PC-9 (cell line): ENCODE measurements at regions not wholly inside any gene's neighbourhood (a gene's known extent, or its start where the extent isn't known, plus 50 kb on each side); places are given as distances from the start of the nearest gene placed in this dataset.

Source experiments
- BruUV-seq: library from RNA; stranded (reverse); fragments of 400-500 nt; replicated peaks from 2 replicates; lab custom pipeline; 2021; lab: Mats Ljungman, UMichigan
- CTCF ChIA-PET: fragments of 300-600 bp; sonication (Branson Sonifier 250); formaldehyde crosslinking; loops from one replicate; lab custom pipeline; 2022; ENCODE audit warnings: antibody characterized with exemption; lab: Charles Lee
- POLR2A ChIA-PET: fragments of 300-600 bp; sonication (Branson Sonifier 250); formaldehyde crosslinking; loops from one replicate; lab custom pipeline; 2022; ENCODE audit warnings: antibody characterized with exemption; ENCODE audit not compliant: unreplicated experiment; lab: Charles Lee
- DNase-seq, 2 experiments: peaks; one replicate each; pipeline versions ENCODE4 v3.0.0 to v3.0.0-alpha.2; 2015 to 2022; ENCODE audit warnings: mixed read lengths in 1 of 2
- H2AFZ ChIP-seq: fragments of 200-600 bp; sonication (generic); 2 replicates; pipeline ENCODE4 v1.8.1; 2017; ENCODE audit warnings: antibody characterized with exemption
- H3F3A ChIP-seq: fragments of 200-600 bp; sonication (generic); 2 replicates; pipeline ENCODE4 v1.8.1; 2017; ENCODE audit warnings: antibody characterized with exemption, mild to moderate bottlenecking, low read depth; ENCODE audit not compliant: insufficient read depth
- H3K27ac ChIP-seq: fragments of 200-600 bp; sonication (generic); 2 replicates; pipeline ENCODE4 v1.6.1; 2016; ENCODE audit warnings: mixed run types
- H3K27me3 ChIP-seq: fragments of 200-600 bp; sonication (generic); 2 replicates; pipeline ENCODE4 v1.6.1; 2016; ENCODE audit warnings: low read depth, mixed run types; ENCODE audit not compliant: insufficient read depth
- H3K36me3 ChIP-seq: fragments of 200-600 bp; sonication (generic); 2 replicates; pipeline ENCODE4 v1.6.1; 2016; ENCODE audit warnings: low read depth, mixed run types
- H3K4me1 ChIP-seq: fragments of 200-600 bp; sonication (generic); replicated peaks from 2 replicates; pipeline ENCODE4 v1.6.1; 2016; ENCODE audit warnings: mixed run types; ENCODE audit not compliant: insufficient read depth
- H3K4me2 ChIP-seq: fragments of 200-600 bp; sonication (generic); 2 replicates; pipeline ENCODE4 v1.6.1; 2017; ENCODE audit warnings: mixed run types
- H3K4me3 ChIP-seq: fragments of 200-600 bp; sonication (generic); 2 replicates; pipeline ENCODE4 v1.6.1; 2016; ENCODE audit warnings: mixed run types
- H3K79me2 ChIP-seq: fragments of 200-600 bp; sonication (generic); 2 replicates; pipeline ENCODE4 v1.6.1; 2017; ENCODE audit warnings: low read depth, mixed run types
- H3K9me2 ChIP-seq: fragments of 200-600 bp; sonication (generic); 2 replicates; pipeline ENCODE4 v1.8.1; 2017; ENCODE audit warnings: mild to moderate bottlenecking; ENCODE audit not compliant: insufficient read depth
- H3K9me3 ChIP-seq: fragments of 200-600 bp; sonication (generic); 2 replicates; pipeline ENCODE4 v1.8.1; 2016; ENCODE audit warnings: low read depth; ENCODE audit not compliant: insufficient read depth
- H4K20me1 ChIP-seq: fragments of 200-600 bp; sonication (generic); 2 replicates; pipeline ENCODE4 v1.8.1; 2017; ENCODE audit not compliant: insufficient read depth
- EZH2 ChIP-seq: fragments of 200-600 bp; sonication (generic); IDR thresholded peaks from 2 replicates; pipeline ENCODE4 v1.8.0; 2017; ENCODE audit warnings: antibody characterized with exemption, low read depth
- intact Hi-C: fragments of 100-400 bp; cut with micrococcal nuclease; formaldehyde crosslinking; loops from one replicate; pipeline ENCODE4 v1.10.0; 2022; ENCODE audit not compliant: unreplicated experiment
- TF ChIP-seq, protein P1 (sequence below): fragments of 200-600 bp; sonication (generic); conservative IDR thresholded peaks from 2 replicates; pipeline ENCODE4 v1.6.1; 2017; ENCODE audit warnings: mixed run types, antibody characterized with exemption, mild to moderate bottlenecking, moderate library complexity

DNA sequence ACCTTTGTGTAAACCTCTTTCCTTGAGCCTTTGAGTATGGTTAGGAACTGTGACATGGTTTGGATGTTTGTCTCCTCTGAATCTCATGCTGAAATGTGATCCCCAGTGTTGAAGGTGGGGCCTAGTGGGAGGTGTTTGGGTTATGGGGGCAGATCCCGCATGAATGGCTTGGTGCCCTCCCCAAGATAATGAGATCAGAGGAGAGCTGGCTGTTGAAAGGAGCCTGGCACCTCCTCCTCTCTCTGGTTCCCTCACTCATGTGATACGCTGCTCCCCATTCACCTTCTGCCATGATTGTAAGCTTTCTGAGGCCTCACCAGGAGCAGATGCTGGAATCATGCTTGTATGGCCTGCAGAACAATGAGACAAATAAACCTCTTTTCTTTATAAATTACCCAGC is 1110.2 kb downstream of the CDH11 start:
- BruUV-seq = no TSS peak
- Histone ChIP-seq H3K36me3 (no peaks in the 10 kb centered on the region), H2AFZ (no peak overlapping the region), H3F3A (no peaks in the 10 kb centered on the region), H3K27me3 (peaks cover 4% of the 10 kb centered on the region; the same call in 1 of the 2 replicates), H4K20me1 (no peaks in the 10 kb centered on the region), H3K4me1 (no peaks in the 10 kb centered on the region), H3K27ac (no peak overlapping the region), H3K79me2 (no peaks in the 10 kb centered on the region), H3K9me2 (no peaks in the 10 kb centered on the region), H3K4me2 (no peak overlapping the region), H3K9me3 (no peaks in the 10 kb centered on the region), H3K4me3 (no peak overlapping the region)
- TF ChIP-seq, protein P1, sequence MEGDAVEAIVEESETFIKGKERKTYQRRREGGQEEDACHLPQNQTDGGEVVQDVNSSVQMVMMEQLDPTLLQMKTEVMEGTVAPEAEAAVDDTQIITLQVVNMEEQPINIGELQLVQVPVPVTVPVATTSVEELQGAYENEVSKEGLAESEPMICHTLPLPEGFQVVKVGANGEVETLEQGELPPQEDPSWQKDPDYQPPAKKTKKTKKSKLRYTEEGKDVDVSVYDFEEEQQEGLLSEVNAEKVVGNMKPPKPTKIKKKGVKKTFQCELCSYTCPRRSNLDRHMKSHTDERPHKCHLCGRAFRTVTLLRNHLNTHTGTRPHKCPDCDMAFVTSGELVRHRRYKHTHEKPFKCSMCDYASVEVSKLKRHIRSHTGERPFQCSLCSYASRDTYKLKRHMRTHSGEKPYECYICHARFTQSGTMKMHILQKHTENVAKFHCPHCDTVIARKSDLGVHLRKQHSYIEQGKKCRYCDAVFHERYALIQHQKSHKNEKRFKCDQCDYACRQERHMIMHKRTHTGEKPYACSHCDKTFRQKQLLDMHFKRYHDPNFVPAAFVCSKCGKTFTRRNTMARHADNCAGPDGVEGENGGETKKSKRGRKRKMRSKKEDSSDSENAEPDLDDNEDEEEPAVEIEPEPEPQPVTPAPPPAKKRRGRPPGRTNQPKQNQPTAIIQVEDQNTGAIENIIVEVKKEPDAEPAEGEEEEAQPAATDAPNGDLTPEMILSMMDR = no peak
- TF ChIP-seq EZH2 = no peak
- DNase-seq = no peak
- ChIA-PET POLR2A (no interaction called here), CTCF (no interaction called here)
- intact Hi-C loops = no loop called here

DNA sequence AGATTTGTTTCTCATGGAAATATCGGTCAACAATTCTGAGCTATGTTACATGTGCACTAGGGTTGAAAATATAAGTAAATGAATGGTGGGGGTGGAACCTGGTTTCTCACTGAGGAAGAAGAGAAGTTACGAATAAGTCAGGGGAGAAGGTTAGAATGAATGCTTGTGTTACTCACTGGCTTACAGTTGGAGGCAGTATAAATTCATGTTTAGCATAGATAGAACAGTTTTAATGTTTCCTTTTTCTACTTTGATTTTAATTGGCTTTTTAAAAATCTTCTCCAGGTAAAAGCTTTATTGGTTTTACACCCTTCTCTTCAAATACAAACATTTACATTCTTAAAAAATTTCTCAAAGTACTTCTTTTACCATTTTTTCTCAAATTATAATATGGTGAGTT is 1113.7 kb downstream of the CDH11 start:
- TF ChIP-seq, protein P1 = no peak
- TF ChIP-seq EZH2 = no peak
- H3K4me1 ChIP-seq = no peaks in the 10 kb centered on the region
- intact Hi-C loops = no loop called here
- no peak overlapping the region for H3K4me2 ChIP-seq
- no peak overlapping the region for H3K4me3 ChIP-seq
- no peaks in the 10 kb centered on the region for H3K9me3 ChIP-seq
- DNase-seq = no peak
- H3K27ac ChIP-seq = no peak overlapping the region
- no peaks in the 10 kb centered on the region for H3K9me2 ChIP-seq
- no peaks in the 10 kb centered on the region for H3K79me2 ChIP-seq
- no peaks in the 10 kb centered on the region for H4K20me1 ChIP-seq
- no TSS peak for BruUV-seq
- ChIA-PET CTCF (no interaction called here), POLR2A (no interaction called here)
- H2AFZ ChIP-seq = no peak overlapping the region
- peaks cover 4% of the 10 kb centered on the region; the same call in 1 of the 2 replicates for H3K27me3 ChIP-seq
- H3K36me3 ChIP-seq = no peaks in the 10 kb centered on the region
- no peaks in the 10 kb centered on the region for H3F3A ChIP-seq

DNA sequence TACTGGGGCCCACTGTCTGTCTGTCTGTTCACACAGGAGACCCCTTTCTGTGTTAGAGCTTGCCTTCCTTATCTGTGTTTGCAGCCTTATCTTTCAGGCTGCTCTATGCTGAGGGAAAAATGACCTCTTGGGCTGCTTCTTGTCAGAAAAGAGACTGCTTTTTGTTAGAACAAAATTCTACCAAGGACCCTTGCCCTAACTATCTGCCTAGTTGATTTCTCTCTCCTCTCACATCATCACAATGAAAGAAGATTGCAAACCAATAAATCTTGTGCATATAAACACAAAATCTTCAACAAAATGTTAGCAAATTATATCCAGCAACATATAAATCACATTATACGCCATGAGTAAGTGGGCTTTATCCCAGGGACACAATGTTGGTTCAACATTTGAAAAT is 1117.7 kb downstream of the CDH11 start:
- TF ChIP-seq, protein P1 = no peak
- no peak for TF ChIP-seq EZH2
- intact Hi-C loops = no loop called here
- no peak overlapping the region for H2AFZ ChIP-seq
- H3K4me2 ChIP-seq = no peak overlapping the region
- no peaks in the 10 kb centered on the region for H3K9me3 ChIP-seq
- no TSS peak for BruUV-seq
- DNase-seq = no peak
- H3K4me3 ChIP-seq = no peak overlapping the region
- no peak overlapping the region for H3K27ac ChIP-seq
- no peaks in the 10 kb centered on the region for H3K9me2 ChIP-seq
- no peaks in the 10 kb centered on the region for H3K36me3 ChIP-seq
- H4K20me1 ChIP-seq = no peaks in the 10 kb centered on the region
- no peaks in the 10 kb centered on the region for H3K79me2 ChIP-seq
- H3K27me3 ChIP-seq = no peaks in the 10 kb centered on the region
- H3K4me1 ChIP-seq = no peaks in the 10 kb centered on the region
- ChIA-PET POLR2A (no interaction called here), CTCF (no interaction called here)
- no peaks in the 10 kb centered on the region for H3F3A ChIP-seq
